GM19240 (cell line): ENCODE measurements at regions not wholly inside any gene's neighbourhood (a gene's known extent, or its start where the extent isn't known, plus 50 kb on each side); places are given as distances from the start of the nearest gene placed in this dataset.

ENCODE experiments used
- DNase-seq: peaks from one replicate; pipeline ENCODE4 v3.0.0; 2011; ENCODE audit warnings: low spot score; ENCODE audit not compliant: insufficient read length

- DNase-seq = peak; percentile 25
Measured at GRCh38 chr4:24476282-24476681, 108.1 kb downstream of the DHX15 start.

- no peak for DNase-seq
Measured at GRCh38 chr4:24475756-24476155, 108.6 kb downstream of the DHX15 start.

- DNase-seq = no peak
Measured at GRCh38 chr4:24473309-24473721, 111.0 kb downstream of the DHX15 start.

GRCh38 chr4:24472514-24473308 is 111.6 kb downstream of the DHX15 start:
- DNase-seq = peak; percentile 38

- no peak for DNase-seq
Measured at GRCh38 chr4:24472161-24472510, 112.2 kb downstream of the DHX15 start.

GRCh38 chr4:24471486-24472160 is 112.7 kb downstream of the DHX15 start:
- DNase-seq = no peak

GRCh38 chr4:24470666-24471485 is 113.5 kb downstream of the DHX15 start:
- no peak for DNase-seq

- no peak for DNase-seq
Measured at GRCh38 chr4:24468071-24468470, 116.3 kb downstream of the DHX15 start.

GRCh38 chr4:24464566-24464965 is 119.8 kb downstream of the DHX15 start:
- DNase-seq = no peak

- DNase-seq = no peak
Measured at GRCh38 chr4:24456431-24456830, 127.9 kb downstream of the DHX15 start.

- no peak for DNase-seq
Measured at GRCh38 chr4:24453951-24454350, 130.4 kb downstream of the DHX15 start.

- no peak for DNase-seq
Measured at GRCh38 chr4:24451870-24452269, 132.5 kb downstream of the DHX15 start.

GRCh38 chr4:24443200-24443599 is 141.2 kb downstream of the DHX15 start:
- no peak for DNase-seq

GRCh38 chr4:24440765-24441164 is 143.6 kb downstream of the DHX15 start:
- DNase-seq = no peak

GRCh38 chr4:24434241-24434640 is 150.1 kb downstream of the DHX15 start:
- DNase-seq = no peak

- no peak for DNase-seq
Measured at GRCh38 chr4:24433515-24434214, 150.7 kb downstream of the DHX15 start.

- no peak for DNase-seq
Measured at GRCh38 chr4:24428850-24429249, 155.5 kb downstream of the DHX15 start.

- no peak for DNase-seq
Measured at GRCh38 chr4:24426557-24426956, 157.8 kb downstream of the DHX15 start.

- no peak for DNase-seq
Measured at GRCh38 chr4:24425863-24426262, 158.5 kb downstream of the DHX15 start.

GRCh38 chr4:24423670-24424069 is 160.7 kb downstream of the DHX15 start:
- DNase-seq = no peak

- no peak for DNase-seq
Measured at GRCh38 chr4:24422644-24423043, 161.7 kb downstream of the DHX15 start.
